H1 (cell line): ENCODE measurements at regions not wholly inside any gene's neighbourhood (a gene's known extent, or its start where the extent isn't known, plus 50 kb on each side); places are given as distances from the start of the nearest gene placed in this dataset.
"Not testable (repeated sequence)": the region's sequence is repeated elsewhere in the genome, so short reads cannot be mapped to it uniquely, and the experiment has no call there.

Experiments
- CTCF ChIA-PET: fragments of 300-600 bp; sonication (Branson Sonifier 250); formaldehyde crosslinking; loops from one replicate; lab custom pipeline; 2021; ENCODE audit not compliant: partially characterized antibody; lab: Charles Lee
- POLR2A ChIA-PET: fragments of 300-600 bp; sonication (Branson Sonifier 250); formaldehyde crosslinking; loops from one replicate; lab custom pipeline; 2021; ENCODE audit warnings: inconsistent platforms; ENCODE audit not compliant: partially characterized antibody; lab: Charles Lee
- DNase-seq, 2 experiments: peaks; one replicate each; pipeline versions ENCODE4 v3.0.0 to v3.0.0-alpha.2; 2010 to 2022; ENCODE audit warnings: low spot score in 2 of 2, low read depth in 1 of 2, mixed read lengths in 1 of 2
- FAIRE-seq: peaks from 2 replicates; lab custom pipeline; 2011; peaks lifted over from hg19 to GRCh38; lab: Jason Lieb, UNC
- H2AFZ ChIP-seq: 2 replicates; pipeline ENCODE4 v1.8.1; 2012; ENCODE audit warnings: low read length, inconsistent platforms
- H2AK5ac ChIP-seq: 2 replicates; pipeline ENCODE4 v1.6.1; 2013; ENCODE audit warnings: low read depth, low read length
- H2BK120ac ChIP-seq: replicated peaks from 2 replicates; pipeline ENCODE3; 2013; ENCODE audit warnings: low read depth, low read length, inconsistent platforms
- H2BK12ac ChIP-seq: 2 replicates; pipeline ENCODE4 v1.6.1; 2013; ENCODE audit warnings: low read depth, low read length
- H2BK15ac ChIP-seq: 2 replicates; pipeline ENCODE4 v1.6.1; 2013; ENCODE audit warnings: low read length
- H2BK20ac ChIP-seq: 2 replicates; pipeline ENCODE4 v1.6.1; 2013; ENCODE audit warnings: low read length
- H2BK5ac ChIP-seq: 2 replicates; pipeline ENCODE4 v1.6.1; 2013; ENCODE audit warnings: low read depth, low read length
- H3K14ac ChIP-seq: 2 replicates; pipeline ENCODE4 v1.6.1; 2013; ENCODE audit warnings: inconsistent platforms; ENCODE audit not compliant: insufficient read length
- H3K18ac ChIP-seq: 2 replicates; pipeline ENCODE4 v1.6.1; 2013; ENCODE audit warnings: low read length; ENCODE audit errors: extremely low read depth
- H3K23ac ChIP-seq: 2 replicates; pipeline ENCODE4 v1.6.1; 2013; ENCODE audit warnings: inconsistent platforms; ENCODE audit not compliant: insufficient read length
- H3K23me2 ChIP-seq: 2 replicates; pipeline ENCODE4 v1.6.1; 2013; ENCODE audit warnings: low read depth, low read length
- H3K27ac ChIP-seq: 2 replicates; pipeline ENCODE4 v1.6.1; 2011; ENCODE audit warnings: low read depth, low read length, inconsistent platforms
- H3K27me3 ChIP-seq, 4 experiments: replicated peaks in 1 of 4; 1 replicate in 1 of 4; 2 replicates in 3 of 4; pipeline versions ENCODE4 v1.6.1 to v1.8.1; 2011 to 2013; ENCODE audit warnings: low read length in 3 of 4, mild to moderate bottlenecking in 3 of 4, inconsistent platforms in 2 of 4, mixed read lengths in 2 of 4, moderate library complexity in 1 of 4; ENCODE audit not compliant: control insufficient read depth in 3 of 4, insufficient read depth in 3 of 4; ENCODE audit errors: extremely low read depth in 1 of 4
- H3K36me3 ChIP-seq, 4 experiments: 2 replicates each; pipeline versions ENCODE4 v1.6.1 to v1.8.1; 2011 to 2013; ENCODE audit warnings: mild to moderate bottlenecking in 4 of 4, low read length in 3 of 4, moderate library complexity in 2 of 4, control low read depth in 1 of 4, inconsistent platforms in 1 of 4; ENCODE audit not compliant: insufficient read depth in 4 of 4, control insufficient read depth in 2 of 4
- H3K4ac ChIP-seq: replicated peaks from 2 replicates; pipeline ENCODE3; 2013; ENCODE audit warnings: low read length, low read depth, mixed read lengths, inconsistent platforms; ENCODE audit not compliant: insufficient read length
- H3K4me1 ChIP-seq, 4 experiments: replicated peaks in 1 of 4; 1 replicate in 1 of 4; 2 replicates in 3 of 4; pipeline versions ENCODE4 v1.6.1 to v1.8.1; 2011 to 2013; ENCODE audit warnings: low read length in 3 of 4, inconsistent platforms in 2 of 4, mixed read lengths in 1 of 4; ENCODE audit not compliant: insufficient read depth in 4 of 4, control insufficient read depth in 3 of 4
- H3K4me2 ChIP-seq, 2 experiments: 2 replicates each; pipeline versions ENCODE4 v1.6.1 to v1.8.1; 2011 to 2013; ENCODE audit warnings: low read depth in 2 of 2, low read length in 2 of 2, control low read depth in 1 of 2, inconsistent platforms in 1 of 2, mild to moderate bottlenecking in 1 of 2; ENCODE audit not compliant: insufficient read depth in 1 of 2
- H3K4me3 ChIP-seq, 4 experiments: fragments of 200-600, 300-600 bp in 1 of 4; sonication (generic), shearing (Covaris generic), sonication (Bioruptor Twin) in 1 of 4; 2 replicates each; pipeline versions ENCODE4 v1.5.1 to v1.8.1; 2011 to 2016; ENCODE audit warnings: low read length in 4 of 4, low read depth in 3 of 4, control low read depth in 2 of 4, inconsistent platforms in 2 of 4, mild to moderate bottlenecking in 2 of 4, mixed read lengths in 1 of 4, moderate library complexity in 1 of 4; ENCODE audit not compliant: insufficient read depth in 2 of 4; ENCODE audit errors: extremely low read depth in 1 of 4
- H3K56ac ChIP-seq: replicated peaks from 2 replicates; pipeline ENCODE3; 2013; ENCODE audit warnings: low read depth, mild to moderate bottlenecking, mixed read lengths, low read length, inconsistent platforms; ENCODE audit not compliant: insufficient read length
- H3K79me1 ChIP-seq: 2 replicates; pipeline ENCODE4 v1.6.1; 2013; ENCODE audit warnings: low read depth, low read length, control low read depth
- H3K79me2 ChIP-seq, 2 experiments: 2 replicates each; pipeline versions ENCODE4 v1.6.1 to v1.8.1; 2012 to 2013; ENCODE audit warnings: low read length in 2 of 2, mild to moderate bottlenecking in 2 of 2, inconsistent platforms in 1 of 2; ENCODE audit not compliant: insufficient read depth in 2 of 2, control insufficient read depth in 1 of 2
- H3K9ac ChIP-seq, 4 experiments: replicated peaks in 1 of 4; 1 replicate in 1 of 4; 2 replicates in 3 of 4; pipeline versions ENCODE4 v1.6.1 to v1.8.1; 2011 to 2013; ENCODE audit warnings: low read depth in 3 of 4, low read length in 3 of 4, control low read depth in 2 of 4, mild to moderate bottlenecking in 2 of 4, moderate library complexity in 2 of 4, inconsistent platforms in 1 of 4; ENCODE audit errors: extremely low read depth in 1 of 4
- H3K9me3 ChIP-seq, 2 experiments: 2 replicates each; pipeline versions ENCODE4 v1.6.1 to v1.8.1; 2012 to 2013; ENCODE audit warnings: mild to moderate bottlenecking in 2 of 2, moderate library complexity in 2 of 2, control low read depth in 1 of 2, inconsistent platforms in 1 of 2, low read depth in 1 of 2, low read length in 1 of 2, mixed read lengths in 1 of 2; ENCODE audit not compliant: insufficient read depth in 2 of 2
- H4K20me1 ChIP-seq, 2 experiments: replicated peaks in 1 of 2; 2 replicates each; pipeline versions ENCODE3 to v1.8.1; 2011 to 2013; ENCODE audit warnings: inconsistent platforms in 2 of 2, low read length in 2 of 2, mild to moderate bottlenecking in 1 of 2; ENCODE audit not compliant: insufficient read depth in 2 of 2, control insufficient read depth in 1 of 2
- H4K5ac ChIP-seq: 2 replicates; pipeline ENCODE4 v1.6.1; 2013; ENCODE audit warnings: low read length, low read depth, mixed read lengths, inconsistent platforms; ENCODE audit not compliant: insufficient read length
- H4K8ac ChIP-seq: 2 replicates; pipeline ENCODE4 v1.8.0; 2013; ENCODE audit warnings: mild to moderate bottlenecking, moderate library complexity, low read length, inconsistent platforms; ENCODE audit not compliant: insufficient read depth; ENCODE audit errors: extremely low read depth
- H4K91ac ChIP-seq: replicated peaks from 2 replicates; pipeline ENCODE3; 2013; ENCODE audit warnings: low read length, mixed read lengths, inconsistent platforms; ENCODE audit not compliant: insufficient read length
- WGBS, 2 experiments: shearing (Covaris generic) in 1 of 2; methylation state at CpG; one replicate each; pipeline versions ENCODE4 v1.1.6 to v1.1.7; 2013 to 2015; ENCODE audit warnings: low lambda C conversion rate in 2 of 2, mixed read lengths in 2 of 2, inconsistent platforms in 1 of 2, low coverage in 1 of 2, missing lambda C conversion rate in 1 of 2; ENCODE audit not compliant: insufficient replicate concordance in 2 of 2, insufficient coverage in 1 of 2, insufficient read length in 1 of 2; ENCODE audit errors: extremely low coverage in 1 of 2, missing lambda C conversion rate in 1 of 2; 5-methylcytosine and 5-hydroxymethylcytosine counted together

- H3K4ac ChIP-seq, H2BK120ac ChIP-seq, H2AFZ ChIP-seq, H3K14ac ChIP-seq, H3K4me2 ChIP-seq, H2AK5ac ChIP-seq, H2BK12ac ChIP-seq, H4K5ac ChIP-seq, H2BK15ac ChIP-seq, DNase-seq, H3K9ac ChIP-seq, H4K8ac ChIP-seq, POLR2A ChIA-PET, H3K27ac ChIP-seq, H3K23ac ChIP-seq, H3K4me1 ChIP-seq, H3K18ac ChIP-seq, H3K36me3 ChIP-seq, H2BK20ac ChIP-seq, FAIRE-seq, H3K79me1 ChIP-seq, H3K79me2 ChIP-seq, CTCF ChIA-PET, H4K20me1 ChIP-seq, H2BK5ac ChIP-seq, H3K23me2 ChIP-seq, H3K56ac ChIP-seq, H3K4me3 ChIP-seq, H4K91ac ChIP-seq: not testable (repeated sequence)
- H3K9me3 ChIP-seq: peaks cover 11 to 32% of the 10 kb centered on the region in 2 experiments
- 88% methylated on average over 18 of the region's 19 CpGs; no CpG with 5 or more reads in 1 of the 2 experiments for WGBS, 2 experiments
- H3K27me3 ChIP-seq: peaks cover 13 to 26% (median 16%) of the 10 kb centered on the region in 4 experiments; a peak in 6 of 7 replicates
Measured at GRCh38 chr2:215220221-215220620, 81.8 kb upstream of the ABCA12 start.
